Activated CD4-positive, alpha-beta T cell treated with anti-CD3 and anti-CD28 coated beads, Interleukin-2, amount 10 ng/mL, durations not matched to agents 7 days and 5 days (primary cell): ENCODE measurements at regions not wholly inside any gene's neighbourhood (a gene's known extent, or its start where the extent isn't known, plus 50 kb on each side); places are given as distances from the start of the nearest gene placed in this dataset.
"Not testable (repeated sequence)": the region's sequence is repeated elsewhere in the genome, so short reads cannot be mapped to it uniquely, and the experiment has no call there.

Experiments used
- CTCF ChIA-PET: fragments of 350-600 bp; sonication (Branson Sonifier 250); formaldehyde crosslinking; loops from one replicate; lab custom pipeline; 2021; ENCODE audit warnings: antibody characterized with exemption; lab: Charles Lee
- POLR2A ChIA-PET: fragments of 350-600 bp; sonication (Branson Sonifier 250); formaldehyde crosslinking; loops from one replicate; lab custom pipeline; 2021; ENCODE audit warnings: antibody characterized with exemption; lab: Charles Lee
- DNase-seq: peaks from one replicate; pipeline ENCODE4 v3.0.0-alpha.2; 2020
- H3K27ac Mint-ChIP-seq: one replicate; pipeline ENCODE4 v1.8.0; 2021; ENCODE audit warnings: mild to moderate bottlenecking, moderate library complexity, mixed read lengths
- H3K27me3 Mint-ChIP-seq: one replicate; pipeline ENCODE4 v1.8.0; 2021; ENCODE audit warnings: mixed read lengths
- H3K36me3 Mint-ChIP-seq: one replicate; pipeline ENCODE4 v1.8.0; 2021; ENCODE audit warnings: low read depth, mixed read lengths
- H3K4me1 Mint-ChIP-seq: one replicate; pipeline ENCODE4 v1.8.0; 2021; ENCODE audit warnings: mixed read lengths
- H3K4me3 Mint-ChIP-seq: one replicate; pipeline ENCODE4 v1.8.0; 2021; ENCODE audit warnings: mild to moderate bottlenecking, moderate library complexity, mixed read lengths
- H3K9me3 Mint-ChIP-seq: one replicate; pipeline ENCODE4 v1.8.0; 2021; ENCODE audit warnings: mixed read lengths

GRCh38 chr14:28398506-28398905 lies 368.1 kb upstream of the FOXG1 start:
- Mint-ChIP-seq H3K36me3 (no peaks in the 10 kb centered on the region), H3K27ac (no peak overlapping the region), H3K4me1 (no peaks in the 10 kb centered on the region)

GRCh38 chr14:28401705-28402104 lies 364.9 kb upstream of the FOXG1 start:
- CTCF ChIA-PET, H3K27ac Mint-ChIP-seq, H3K4me3 Mint-ChIP-seq, H3K9me3 Mint-ChIP-seq, DNase-seq, H3K36me3 Mint-ChIP-seq, H3K4me1 Mint-ChIP-seq, H3K27me3 Mint-ChIP-seq, POLR2A ChIA-PET: not testable (repeated sequence)

More at GRCh38 chr14:28398506-28398905, 368.1 kb upstream of the FOXG1 start:
- ChIA-PET POLR2A (no interaction called here), CTCF (no interaction called here)
- no peak overlapping the region for H3K4me3 Mint-ChIP-seq
- H3K27me3 Mint-ChIP-seq, result no peaks in the 10 kb centered on the region
- no peak for DNase-seq
- peaks cover 5% of the 10 kb centered on the region for H3K9me3 Mint-ChIP-seq

- no peak overlapping the region for H3K27ac Mint-ChIP-seq
- H3K4me1 Mint-ChIP-seq, result no peaks in the 10 kb centered on the region
Measured at GRCh38 chr14:28406196-28406595, 360.4 kb upstream of the FOXG1 start.

GRCh38 chr14:28407031-28407825 lies 359.4 kb upstream of the FOXG1 start:
- Mint-ChIP-seq H3K9me3 (peaks cover 7% of the 10 kb centered on the region), H3K36me3 (no peaks in the 10 kb centered on the region), H3K27me3 (no peaks in the 10 kb centered on the region), H3K27ac (no peak overlapping the region), H3K4me3 (no peak overlapping the region), H3K4me1 (no peaks in the 10 kb centered on the region)
- CTCF ChIA-PET, result no interaction called here
- no peak for DNase-seq
- POLR2A ChIA-PET, result no interaction called here

More at GRCh38 chr14:28406196-28406595, 360.4 kb upstream of the FOXG1 start:
- H3K9me3 Mint-ChIP-seq, result peaks cover 4% of the 10 kb centered on the region
- ChIA-PET POLR2A (no interaction called here), CTCF (no interaction called here)
- H3K27me3 Mint-ChIP-seq, result no peaks in the 10 kb centered on the region
- no peaks in the 10 kb centered on the region for H3K36me3 Mint-ChIP-seq
- no peak for DNase-seq
- no peak overlapping the region for H3K4me3 Mint-ChIP-seq

GRCh38 chr14:28407996-28408395 lies 358.6 kb upstream of the FOXG1 start:
- peaks cover 9% of the 10 kb centered on the region for H3K9me3 Mint-ChIP-seq
- no peaks in the 10 kb centered on the region for H3K4me1 Mint-ChIP-seq
- no peak overlapping the region for H3K27ac Mint-ChIP-seq
- POLR2A ChIA-PET, result no interaction called here
- no peaks in the 10 kb centered on the region for H3K36me3 Mint-ChIP-seq
- no peak overlapping the region for H3K4me3 Mint-ChIP-seq
- CTCF ChIA-PET, result no interaction called here
- no peaks in the 10 kb centered on the region for H3K27me3 Mint-ChIP-seq
- no peak for DNase-seq

- no peak for DNase-seq
- POLR2A ChIA-PET, result no interaction called here
- Mint-ChIP-seq H3K4me3 (no peak overlapping the region), H3K27me3 (no peaks in the 10 kb centered on the region), H3K9me3 (peaks cover 12% of the 10 kb centered on the region), H3K27ac (no peak overlapping the region), H3K36me3 (no peaks in the 10 kb centered on the region), H3K4me1 (no peaks in the 10 kb centered on the region)
- CTCF ChIA-PET, result no interaction called here
Measured at GRCh38 chr14:28412077-28412476, 354.5 kb upstream of the FOXG1 start.

GRCh38 chr14:28426960-28427359 lies 339.6 kb upstream of the FOXG1 start:
- Mint-ChIP-seq H3K4me1 (no peaks in the 10 kb centered on the region), H3K36me3 (no peaks in the 10 kb centered on the region), H3K27ac (no peak overlapping the region), H3K27me3 (no peaks in the 10 kb centered on the region), H3K4me3 (no peak overlapping the region), H3K9me3 (peaks cover 5% of the 10 kb centered on the region)
- POLR2A ChIA-PET, result no interaction called here
- CTCF ChIA-PET, result no interaction called here
- no peak for DNase-seq

- H3K36me3 Mint-ChIP-seq, result no peaks in the 10 kb centered on the region
- no peaks in the 10 kb centered on the region for H3K4me1 Mint-ChIP-seq
- ChIA-PET CTCF (no interaction called here), POLR2A (no interaction called here)
- no peaks in the 10 kb centered on the region for H3K27me3 Mint-ChIP-seq
- no peak for DNase-seq
- no peak overlapping the region for H3K27ac Mint-ChIP-seq
- H3K4me3 Mint-ChIP-seq, result no peak overlapping the region
- H3K9me3 Mint-ChIP-seq, result peaks cover 9% of the 10 kb centered on the region
Measured at GRCh38 chr14:28436821-28437220, 329.8 kb upstream of the FOXG1 start.

- Mint-ChIP-seq H3K36me3 (no peaks in the 10 kb centered on the region), H3K9me3 (peaks cover 10% of the 10 kb centered on the region), H3K4me1 (no peaks in the 10 kb centered on the region), H3K27ac (no peak overlapping the region), H3K27me3 (no peaks in the 10 kb centered on the region), H3K4me3 (no peak overlapping the region)
- ChIA-PET CTCF (no interaction called here), POLR2A (no interaction called here)
- DNase-seq, result no peak
Measured at GRCh38 chr14:28461389-28461788, 305.2 kb upstream of the FOXG1 start.

GRCh38 chr14:28467611-28468010 lies 299.0 kb upstream of the FOXG1 start:
- ChIA-PET POLR2A (no interaction called here), CTCF (no interaction called here)
- H3K4me1 Mint-ChIP-seq, result no peaks in the 10 kb centered on the region
- H3K9me3 Mint-ChIP-seq, result peaks cover 25% of the 10 kb centered on the region
- no peak for DNase-seq
- H3K4me3 Mint-ChIP-seq, result no peak overlapping the region
- no peaks in the 10 kb centered on the region for H3K27me3 Mint-ChIP-seq
- H3K27ac Mint-ChIP-seq, result no peak overlapping the region
- H3K36me3 Mint-ChIP-seq, result no peaks in the 10 kb centered on the region

GRCh38 chr14:28468191-28469151 lies 298.1 kb upstream of the FOXG1 start:
- ChIA-PET CTCF (no interaction called here), POLR2A (no interaction called here)
- Mint-ChIP-seq H3K27ac (no peak overlapping the region), H3K4me3 (no peak overlapping the region), H3K9me3 (peaks cover 30% of the 10 kb centered on the region), H3K4me1 (no peaks in the 10 kb centered on the region), H3K36me3 (no peaks in the 10 kb centered on the region), H3K27me3 (no peaks in the 10 kb centered on the region)
- DNase-seq, result no peak

GRCh38 chr14:28482251-28483040 lies 284.1 kb upstream of the FOXG1 start:
- POLR2A ChIA-PET, result no interaction called here
- CTCF ChIA-PET, result interaction anchor here (0.6 kb wide), 1 partner anchor 358 kb away, joined by 3 read pairs; no protein-coding TSS in a partner anchor
- Mint-ChIP-seq H3K27me3 (no peaks in the 10 kb centered on the region), H3K4me1 (no peaks in the 10 kb centered on the region), H3K36me3 (no peaks in the 10 kb centered on the region), H3K9me3 (peaks cover 4% of the 10 kb centered on the region), H3K4me3 (no peak overlapping the region), H3K27ac (no peak overlapping the region)
- DNase-seq, result no peak
